ENCODE measurements at regions not wholly inside any gene's neighbourhood (a gene's known extent, or its start where the extent isn't known, plus 50 kb on each side); places are given as distances from the start of the nearest gene placed in this dataset.
"Not testable (repeated sequence)": the region's sequence is repeated elsewhere in the genome, so short reads cannot be mapped to it uniquely, and the experiment has no call there.

DNA sequence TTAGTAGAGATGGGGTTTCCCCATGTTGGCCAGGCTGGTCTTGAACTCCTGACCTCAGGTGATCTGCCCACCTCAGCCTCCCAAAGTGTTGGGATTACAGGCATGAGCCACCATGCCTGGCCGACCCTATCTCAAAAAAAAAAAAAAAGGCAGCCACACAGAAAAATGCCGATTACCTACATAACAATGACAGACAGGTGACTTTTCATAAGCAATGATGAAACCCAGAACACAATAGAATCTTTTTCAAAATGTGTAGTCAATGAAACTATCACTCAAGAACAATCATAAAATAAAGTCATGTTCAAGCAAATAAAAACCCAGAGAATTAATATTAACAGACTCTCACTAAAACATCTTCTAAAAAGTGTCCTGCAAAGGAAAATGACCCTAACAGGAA is 135.6 kb upstream of the MVB12B start:
- DNase-seq = not testable (repeated sequence)

DNA sequence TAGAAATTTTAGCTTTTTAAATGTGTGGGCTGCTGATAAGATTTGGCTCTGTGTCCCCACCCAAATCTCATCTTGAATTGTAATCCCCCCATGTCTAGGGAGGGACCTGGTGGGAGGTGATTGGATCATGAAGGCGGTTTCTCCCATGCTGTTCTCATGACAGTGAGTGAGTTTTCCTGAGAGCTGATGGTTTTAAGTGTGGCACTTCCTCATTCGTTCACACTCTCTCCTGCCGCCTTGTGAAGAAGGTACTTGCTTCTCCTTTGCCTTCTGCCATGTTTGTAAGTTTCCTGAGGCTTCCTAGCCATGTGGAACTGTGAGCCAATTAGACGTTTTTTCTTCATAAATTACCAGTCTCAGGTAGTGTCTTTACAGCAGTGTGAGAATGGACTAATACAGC is 127.8 kb upstream of the MVB12B start:
- no peak for DNase-seq

DNA sequence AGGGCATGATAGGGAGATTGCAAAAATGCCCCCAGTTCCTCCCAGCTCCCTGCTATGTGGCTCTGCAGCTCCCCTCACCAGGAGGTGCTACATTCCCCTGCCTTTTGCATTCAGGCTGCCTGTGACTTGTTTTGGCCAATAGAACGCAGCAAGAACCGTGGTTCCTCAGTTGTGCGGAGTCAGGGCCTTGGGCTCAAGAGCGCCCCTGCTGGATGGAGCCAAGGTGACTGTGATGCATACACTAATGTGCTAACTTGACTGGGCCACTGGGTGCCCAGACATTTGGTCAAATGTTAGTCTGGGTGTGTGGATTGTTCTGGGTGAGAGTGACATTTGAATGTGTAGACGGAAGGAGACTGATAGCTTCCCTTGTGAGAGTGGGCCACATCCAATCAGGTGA is 123.3 kb upstream of the MVB12B start:
- DNase-seq = no peak

DNA sequence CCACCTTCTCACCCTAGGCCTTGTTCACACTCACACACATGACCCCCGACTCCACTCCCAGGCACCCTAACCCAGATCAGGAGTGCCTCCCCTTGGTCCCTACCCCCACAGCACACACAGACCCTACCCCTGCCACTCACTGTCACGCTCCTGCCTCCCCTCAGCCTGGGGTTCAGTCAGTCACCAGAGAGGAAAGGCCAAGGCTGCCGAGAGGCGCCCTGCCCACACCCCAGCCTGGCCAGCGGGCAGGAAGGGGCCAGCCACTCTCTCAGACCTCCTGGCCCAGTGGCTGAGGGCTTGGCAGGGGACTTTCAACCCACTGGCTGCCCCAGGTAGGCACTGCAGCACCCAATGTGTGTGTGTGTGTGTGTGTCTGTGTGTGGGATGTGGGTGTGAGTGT is 122.4 kb upstream of the MVB12B start:
- no peak for DNase-seq

DNA sequence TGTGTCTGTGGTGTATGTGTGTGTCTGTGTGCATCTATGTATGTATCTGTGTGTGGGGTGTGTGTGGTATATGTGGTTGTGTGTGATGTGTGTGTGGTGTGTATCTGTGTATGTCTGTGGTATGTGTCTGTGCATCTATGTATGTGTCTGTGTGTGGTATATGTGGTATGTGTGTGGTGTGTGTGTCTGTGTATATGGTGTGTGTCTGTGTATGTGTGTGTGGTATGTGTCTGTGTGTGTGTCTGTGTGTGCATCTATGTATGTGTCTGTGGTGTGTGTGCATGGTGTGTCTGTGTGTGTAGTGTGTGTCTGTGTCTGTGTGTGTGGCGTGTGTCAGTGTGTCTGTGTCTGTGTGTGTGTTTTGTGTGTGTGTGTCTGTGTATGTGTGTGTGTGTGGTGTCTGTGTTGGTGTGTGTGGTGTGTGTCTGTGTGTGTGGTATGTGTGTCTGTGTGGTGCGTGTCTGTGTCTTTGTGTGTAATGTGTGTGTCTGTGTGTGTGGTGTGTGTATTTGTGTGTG is 121.9 kb upstream of the MVB12B start:
- no peak for DNase-seq

DNA sequence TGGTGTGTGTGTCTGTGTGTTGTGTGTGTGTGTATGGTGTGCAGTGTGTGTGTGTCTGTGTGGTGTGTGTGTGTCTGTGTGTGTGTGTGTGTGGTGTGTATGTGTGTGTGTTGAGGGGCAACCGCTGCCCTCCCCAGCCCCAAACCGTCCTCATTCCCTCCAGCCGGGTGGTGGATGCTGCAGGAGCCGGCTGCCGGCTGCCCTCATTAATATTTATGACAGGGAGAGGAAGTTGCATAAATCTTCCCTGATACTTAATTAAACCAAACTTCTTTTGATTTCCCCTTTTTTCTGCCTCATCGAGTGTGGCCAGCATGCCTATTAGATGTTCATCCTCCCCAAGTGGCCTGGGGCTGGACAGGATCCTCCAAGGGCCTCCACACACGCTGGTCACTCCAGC is 121.4 kb upstream of the MVB12B start:
- DNase-seq = no peak

DNA sequence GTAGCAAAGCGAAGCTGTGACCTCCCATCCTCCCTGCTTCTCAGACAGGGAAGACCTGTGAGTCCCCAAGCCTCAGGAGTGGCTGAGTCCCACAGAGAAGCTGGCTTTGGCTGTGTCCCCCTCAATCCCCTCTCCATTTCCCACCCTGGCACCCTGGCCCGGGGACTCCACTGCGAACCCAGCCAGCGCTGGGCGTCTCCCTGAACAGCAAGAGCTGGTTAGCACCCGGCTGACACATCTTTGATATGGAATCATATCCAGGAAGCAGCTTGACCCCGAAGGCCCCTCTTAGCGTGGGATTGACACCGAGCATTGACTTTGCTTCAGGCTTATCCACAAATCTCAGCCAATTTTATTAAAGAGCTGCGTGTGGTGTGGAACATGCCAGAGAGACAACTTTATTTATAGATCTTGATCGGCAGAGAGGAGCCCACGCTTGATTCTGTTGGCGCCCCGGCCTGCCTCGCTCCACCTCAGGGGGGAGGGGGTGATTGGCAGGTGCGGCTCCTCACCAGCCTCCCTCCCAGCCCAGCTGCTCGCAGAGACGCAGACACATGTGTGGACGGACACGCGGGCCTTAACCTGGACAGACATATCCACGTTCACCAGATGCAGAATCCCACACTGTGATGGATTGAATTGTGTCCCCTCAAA is 120.7 kb upstream of the MVB12B start:
- no peak for DNase-seq

DNA sequence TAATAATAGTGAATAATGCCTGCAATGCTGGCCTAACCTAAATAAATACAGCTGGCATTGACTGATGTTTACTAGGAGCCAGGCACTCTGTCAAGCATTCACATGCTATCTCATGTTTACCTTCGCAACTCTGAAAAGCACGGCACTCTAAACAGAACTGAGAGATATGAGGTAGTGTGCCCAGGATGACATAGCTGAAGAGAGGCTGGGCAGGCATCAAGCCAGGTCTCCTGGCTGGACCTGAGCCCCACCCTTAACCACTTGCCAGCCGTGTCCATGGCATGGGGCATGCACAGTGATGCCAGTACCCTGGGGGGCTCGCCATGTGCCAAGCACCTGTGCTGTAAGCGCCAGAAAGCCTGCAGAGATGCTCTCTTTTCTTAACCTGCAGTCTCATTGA is 119.4 kb upstream of the MVB12B start:
- no peak for DNase-seq

DNA sequence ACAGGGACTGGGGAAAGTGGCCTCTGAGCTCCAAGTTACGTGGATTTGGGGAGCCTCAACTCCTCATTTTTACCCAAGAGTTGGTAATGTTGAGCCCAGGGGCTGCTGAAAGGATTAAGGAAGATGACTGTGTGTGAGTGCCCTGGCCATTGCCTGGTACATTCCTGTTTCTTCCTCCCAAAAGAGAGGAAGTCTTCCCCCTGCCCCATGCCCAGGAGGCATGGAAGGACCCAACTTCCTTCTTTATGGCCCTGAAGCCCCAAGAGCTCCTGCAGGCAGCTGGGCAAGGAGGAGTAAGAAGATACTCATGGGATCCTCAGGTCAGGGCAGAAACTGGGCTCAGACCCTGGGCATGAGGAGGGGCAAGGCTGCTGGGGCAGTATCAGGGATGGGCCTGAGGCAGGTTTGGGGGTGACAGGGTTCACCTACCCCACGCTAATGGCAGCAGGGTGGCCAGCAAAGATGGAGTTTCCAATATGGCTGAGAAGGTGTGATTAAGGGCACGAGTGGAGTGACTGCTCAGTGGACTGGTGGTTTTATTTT is 118.3 kb upstream of the MVB12B start:
- DNase-seq = no peak

DNA sequence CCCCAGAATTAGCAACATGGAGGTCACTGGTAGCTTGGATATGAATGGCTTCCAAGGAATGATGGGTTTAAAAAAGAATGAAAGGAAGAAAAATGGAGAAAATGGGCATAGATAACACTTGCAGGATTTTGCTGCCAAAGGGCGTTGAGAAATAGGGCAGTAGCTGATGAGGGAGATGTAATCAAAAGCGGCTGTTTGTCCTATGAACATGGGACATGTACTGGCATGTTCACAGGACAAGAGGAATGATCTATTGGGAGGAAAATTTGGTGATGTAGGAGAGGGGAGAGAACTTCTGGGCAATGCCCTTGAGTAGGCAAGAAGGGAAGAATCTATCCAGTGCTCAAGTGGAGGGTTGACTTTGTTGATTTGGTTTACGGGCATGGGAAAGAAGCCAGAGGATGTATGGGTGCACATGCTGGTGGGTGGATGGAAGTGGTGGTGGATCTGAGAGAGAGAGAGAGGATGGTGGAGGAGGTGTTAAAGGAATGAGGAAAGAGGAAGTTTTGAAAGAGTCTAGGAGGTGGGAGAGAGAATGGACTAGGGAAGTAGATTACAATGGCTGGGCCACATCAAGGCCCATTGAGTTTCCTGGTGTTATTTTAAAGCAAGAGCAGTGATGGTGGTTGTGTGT is 115.1 kb upstream of the MVB12B start:
- no peak for DNase-seq

DNA sequence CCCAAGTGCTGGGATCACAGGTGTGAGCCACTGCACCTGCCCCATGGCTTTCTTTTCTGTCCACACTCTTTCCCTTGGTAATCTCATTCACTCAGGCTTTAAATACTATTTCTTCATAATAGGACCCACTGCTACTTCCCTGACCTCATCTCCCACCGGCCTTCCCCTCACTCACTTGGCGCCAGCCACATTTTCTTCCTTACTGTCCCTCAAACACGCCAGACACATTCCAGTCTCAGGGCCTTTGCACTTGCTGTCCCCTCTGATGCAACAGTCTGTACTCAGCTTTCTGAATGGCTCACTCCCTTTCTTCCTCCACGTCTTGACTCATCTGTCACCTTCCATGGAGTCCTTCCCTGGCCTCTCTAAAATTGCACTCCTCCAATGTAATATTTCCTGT is 111.1 kb upstream of the MVB12B start:
- no peak for DNase-seq

DNA sequence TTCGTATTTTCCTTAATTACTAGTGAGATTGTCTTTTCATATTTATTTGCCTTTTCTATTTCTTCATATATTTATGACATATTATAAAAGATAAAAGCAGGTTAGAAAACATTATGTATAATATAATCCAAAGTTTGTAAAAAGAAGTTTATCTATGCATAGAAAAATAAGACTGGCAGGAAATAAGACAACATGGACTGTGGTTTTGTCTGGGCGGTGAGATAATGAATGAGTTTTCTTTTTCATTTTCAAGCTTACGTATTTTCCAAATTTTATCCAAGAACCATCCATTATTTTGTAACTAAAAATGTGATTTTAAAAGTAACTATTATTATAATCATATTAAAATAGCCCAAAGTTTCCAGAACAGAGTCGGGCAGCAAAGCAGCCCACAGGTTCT is 109.8 kb upstream of the MVB12B start:
- no peak for DNase-seq

DNA sequence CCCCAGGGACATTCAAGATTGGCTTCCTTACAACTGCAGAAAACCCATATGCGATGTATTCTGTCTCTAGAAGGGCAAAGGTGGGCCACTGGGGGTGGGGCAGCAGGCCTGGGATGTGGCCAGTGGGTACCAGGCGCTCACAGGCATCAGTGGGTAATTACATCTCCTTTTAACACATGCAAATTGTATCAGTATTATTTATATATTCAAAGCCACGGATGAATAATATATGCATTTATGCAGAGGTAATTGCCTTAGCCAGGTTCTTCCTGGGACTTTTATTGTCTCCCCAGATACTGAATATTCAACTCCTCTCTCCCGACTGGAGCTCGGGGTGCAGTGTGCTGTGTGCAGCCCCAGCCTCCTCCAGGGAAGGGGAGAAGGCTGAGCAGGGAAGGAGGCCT is 109.4 kb upstream of the MVB12B start:
- no peak for DNase-seq

DNA sequence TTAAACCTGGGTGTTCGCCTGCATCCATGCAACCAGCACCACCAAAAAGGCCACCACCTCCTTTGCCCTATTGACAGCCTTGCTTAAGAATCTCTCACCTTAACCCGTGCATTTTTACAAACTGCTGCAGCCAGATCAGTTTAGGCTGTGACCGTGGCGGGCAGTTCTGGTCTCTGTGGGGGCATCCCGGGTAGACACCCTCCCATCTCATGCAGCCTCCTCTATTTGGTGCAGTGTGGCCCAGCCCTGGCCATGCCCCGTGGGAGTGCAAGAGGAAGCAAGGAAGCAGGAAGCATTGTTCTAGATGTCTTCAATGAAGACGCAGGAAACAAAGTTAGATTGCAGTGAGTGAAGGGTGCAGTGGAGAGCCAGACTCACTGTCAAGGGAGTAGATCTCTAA is 108.8 kb upstream of the MVB12B start:
- DNase-seq = no peak

DNA sequence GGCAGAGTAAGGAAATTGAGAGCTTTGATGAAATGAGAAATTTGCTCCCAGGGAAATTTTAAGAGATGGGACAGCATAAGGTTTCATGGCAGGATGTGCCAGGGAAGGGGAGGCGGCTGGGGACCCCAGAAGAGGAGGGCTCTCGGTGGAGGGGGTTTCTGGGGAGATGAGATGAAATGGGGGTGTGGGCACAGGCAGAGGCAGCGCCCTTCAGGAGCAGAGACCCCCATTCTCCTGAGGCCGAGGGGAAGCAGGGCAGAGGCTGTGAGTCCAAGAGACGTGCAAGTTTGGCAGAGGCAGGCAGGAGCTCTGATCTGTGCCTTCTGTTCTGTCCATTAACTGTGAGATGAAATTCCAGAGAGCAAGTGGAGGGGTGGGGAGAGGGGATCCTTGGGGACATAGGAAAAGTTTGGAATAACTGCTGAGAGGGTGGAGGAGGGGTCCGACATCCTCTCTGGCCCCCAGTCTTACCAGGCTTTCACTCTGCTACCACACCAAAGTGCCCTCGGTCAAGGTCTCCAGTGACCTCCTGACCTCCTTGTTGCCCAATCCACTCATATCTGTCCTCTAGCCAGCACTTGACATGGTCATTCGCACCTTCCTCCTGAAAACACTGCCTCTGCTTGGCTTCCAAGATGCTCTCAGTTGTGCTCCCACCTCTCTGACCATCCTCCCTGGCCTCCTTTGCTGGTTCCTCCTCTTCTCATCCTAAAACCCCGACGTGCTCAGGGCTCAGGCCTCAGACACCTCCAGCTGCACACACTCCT is 108.1 kb upstream of the MVB12B start:
- no peak for DNase-seq

DNA sequence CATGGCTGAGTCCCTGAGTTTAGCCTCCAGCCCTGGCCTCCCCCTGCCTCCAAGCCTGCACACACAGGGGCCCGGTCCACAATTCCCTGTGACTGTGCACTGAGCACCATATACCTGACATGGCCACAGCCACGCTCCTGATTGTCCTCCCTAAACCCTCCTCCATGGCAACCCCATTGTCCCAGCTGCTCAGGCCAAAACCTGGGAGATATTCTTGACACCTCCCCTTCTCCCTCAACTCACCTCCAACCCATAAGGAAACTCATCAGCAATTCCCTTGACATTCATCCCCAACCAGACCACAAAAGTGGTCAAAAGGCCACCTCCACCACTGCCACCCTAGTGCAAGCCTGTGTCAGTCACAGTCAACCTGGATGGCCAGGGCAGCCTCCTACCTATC is 107.5 kb upstream of the MVB12B start:
- DNase-seq = no peak

DNA sequence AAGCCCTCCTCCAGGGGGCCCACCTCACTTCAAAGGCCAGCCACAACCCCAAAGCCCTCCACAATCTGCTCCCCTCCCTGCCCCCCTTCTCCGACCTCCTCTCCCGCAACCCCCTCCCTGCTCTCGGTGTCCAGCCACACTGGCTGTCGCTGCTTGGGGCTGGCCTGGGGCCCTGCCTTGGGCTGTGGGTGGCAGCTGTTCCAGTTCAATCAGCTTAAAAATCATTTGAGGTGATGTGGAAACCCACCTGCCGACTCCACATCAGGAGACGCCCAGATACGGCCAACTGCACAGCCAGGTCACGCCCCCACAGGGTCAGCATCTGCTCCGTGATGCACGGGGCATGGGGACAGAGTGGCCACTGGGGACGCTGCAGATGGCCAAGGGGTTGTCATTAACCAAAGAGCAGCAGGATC is 107.0 kb upstream of the MVB12B start:
- DNase-seq = no peak

DNA sequence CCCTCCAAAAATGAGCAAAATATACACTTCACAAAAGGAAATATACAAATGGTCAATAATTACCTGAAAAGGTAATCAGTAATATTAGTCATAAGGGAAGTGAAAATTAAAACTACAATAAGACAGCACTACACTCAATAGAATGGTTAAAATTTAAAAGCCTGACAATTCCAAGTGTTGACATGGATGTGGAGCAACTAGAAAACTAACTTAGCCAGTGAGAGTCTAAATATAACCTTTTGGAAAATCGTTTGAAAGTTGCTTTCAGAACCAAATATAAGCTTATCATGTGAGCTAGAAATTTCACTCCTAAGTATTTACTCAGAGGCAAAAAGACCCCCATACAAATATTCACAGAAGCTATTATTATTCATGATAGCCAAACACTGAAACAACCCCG is 105.1 kb upstream of the MVB12B start:
- no peak for DNase-seq

DNA sequence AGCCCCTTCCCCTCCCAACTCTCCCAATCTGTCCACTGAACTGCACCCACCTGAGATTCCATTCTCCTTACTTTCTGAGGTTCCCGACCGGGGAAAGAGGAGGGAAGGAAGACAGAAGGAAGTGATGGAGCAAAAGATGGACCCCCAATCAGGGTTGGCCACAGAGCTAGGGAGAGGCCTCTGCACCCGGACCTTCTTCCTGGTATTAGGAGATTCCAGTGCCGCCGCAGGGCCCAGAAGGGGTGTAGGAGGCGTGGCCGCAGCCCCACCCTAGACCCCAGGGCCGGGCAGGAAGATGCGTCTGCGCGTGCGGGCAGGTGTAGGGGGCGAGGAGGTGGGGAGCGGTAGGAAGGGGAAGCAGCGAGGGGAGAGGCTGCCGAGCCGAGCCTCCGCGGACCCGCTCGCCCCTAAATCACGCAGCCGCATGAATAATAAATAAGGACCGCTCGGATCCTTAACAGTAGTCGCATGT is 104.2 kb upstream of the MVB12B start:
- DNase-seq = no peak

DNA sequence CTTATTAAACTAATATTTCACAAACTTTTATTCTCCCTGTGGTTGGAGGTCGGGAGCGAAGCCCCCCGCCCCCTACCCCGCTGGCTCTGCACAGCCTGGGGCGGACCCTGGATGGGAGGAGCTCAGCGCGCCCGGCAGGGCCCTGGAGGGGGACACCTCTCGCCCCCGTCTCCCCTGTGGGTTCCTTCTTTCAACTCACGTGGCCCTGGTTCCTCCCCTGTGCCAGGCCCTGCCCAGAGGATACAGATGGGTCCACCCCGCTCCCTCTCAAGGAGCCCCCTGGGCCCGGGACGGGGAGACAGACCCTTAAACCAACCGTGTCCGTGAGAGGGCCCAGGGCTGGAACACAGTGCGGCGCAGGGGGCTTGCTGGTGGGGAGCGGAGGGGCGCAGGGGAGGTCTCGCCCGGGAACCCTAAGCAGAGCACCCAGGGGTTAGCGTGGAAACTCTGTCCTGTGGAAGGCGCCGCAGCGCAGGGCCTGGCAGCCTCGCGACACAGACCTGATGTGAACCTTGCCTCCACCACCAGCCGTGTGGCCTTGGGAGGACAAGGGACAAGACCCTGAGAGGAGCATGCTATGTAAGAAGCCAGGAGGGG is 103.7 kb upstream of the MVB12B start:
- DNase-seq = no peak

DNA sequence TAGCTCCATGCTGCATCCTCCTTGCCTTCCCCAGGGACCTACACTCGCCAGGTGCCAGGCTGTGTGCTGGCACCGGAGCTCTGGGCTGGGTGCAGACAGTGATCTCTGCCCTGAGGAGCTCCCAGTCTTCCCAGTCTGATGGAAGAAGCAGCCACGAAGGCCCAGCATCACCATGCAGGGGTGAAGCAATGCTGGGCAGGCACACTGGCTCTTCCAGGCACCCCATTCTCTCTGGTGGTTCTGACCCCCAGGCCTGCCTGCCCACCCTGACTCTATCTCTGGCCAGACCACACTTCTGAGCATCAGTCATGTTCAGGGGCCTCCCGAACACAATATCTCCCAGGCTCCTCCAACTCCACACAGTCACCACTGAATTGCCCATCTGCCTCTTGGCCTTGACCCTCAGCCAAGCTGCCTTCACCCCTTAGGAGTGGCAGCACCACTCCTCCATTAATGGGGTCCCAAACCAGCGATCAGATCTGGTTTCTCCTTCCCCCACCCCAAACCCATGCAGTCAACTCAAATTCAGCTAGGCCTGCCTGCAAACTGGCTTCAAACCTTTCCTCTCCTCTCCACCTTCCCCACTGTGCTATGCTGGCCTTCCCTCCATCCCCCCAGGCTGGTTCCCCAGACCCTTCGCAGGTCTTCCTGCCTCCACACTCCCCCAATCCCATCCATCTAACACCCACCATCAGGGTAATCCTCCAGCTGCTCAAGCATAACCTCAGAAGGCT is 102.7 kb upstream of the MVB12B start:
- DNase-seq = no peak
